Keratinocyte (primary cell): ENCODE measurements at regions not wholly inside any gene's neighbourhood (a gene's known extent, or its start where the extent isn't known, plus 50 kb on each side); places are given as distances from the start of the nearest gene placed in this dataset.

Experiments
- DNase-seq: peaks from one replicate; pipeline ENCODE4 v3.0.0-alpha.2; 2011; ENCODE audit warnings: low read depth, missing footprints, low spot score
- FAIRE-seq: peaks from 2 replicates; lab custom pipeline; 2011; peaks lifted over from hg19 to GRCh38; lab: Jason Lieb, UNC
- H2AFZ ChIP-seq: 2 replicates; pipeline ENCODE4 v1.6.0; 2012; ENCODE audit warnings: low read length, control low read depth, inconsistent platforms; ENCODE audit not compliant: control insufficient read depth
- H3K27ac ChIP-seq: 2 replicates; pipeline ENCODE4 v1.5.1; 2011; ENCODE audit warnings: low read length; ENCODE audit not compliant: control insufficient read depth, insufficient read depth
- H3K27me3 ChIP-seq: 3 replicates; pipeline ENCODE4 v1.6.0; 2011; ENCODE audit warnings: low read length; ENCODE audit not compliant: control insufficient read depth, insufficient read depth; ENCODE audit errors: extremely low read depth
- H3K36me3 ChIP-seq, 2 experiments: 2 replicates in 1 of 2; 3 replicates in 1 of 2; pipeline ENCODE4 v1.5.1; 2011; ENCODE audit warnings: low read length in 2 of 2, mild to moderate bottlenecking in 1 of 2; ENCODE audit not compliant: control insufficient read depth in 2 of 2, insufficient read depth in 2 of 2; ENCODE audit errors: extremely low read depth in 1 of 2
- H3K4me1 ChIP-seq: 3 replicates; pipeline ENCODE4 v1.5.1; 2011; ENCODE audit warnings: low read length; ENCODE audit not compliant: control insufficient read depth, insufficient read depth; ENCODE audit errors: extremely low read depth
- H3K4me2 ChIP-seq: 3 replicates; pipeline ENCODE4 v1.6.0; 2011; ENCODE audit warnings: low read depth, low read length; ENCODE audit not compliant: control insufficient read depth, insufficient read depth; ENCODE audit errors: extremely low read depth
- H3K4me3 ChIP-seq, 3 experiments: fragments of 200-600 bp in 1 of 3; sonication (generic) in 1 of 3; 2 replicates in 2 of 3; 3 replicates in 1 of 3; pipeline ENCODE4 v1.5.1; 2011 to 2016; ENCODE audit warnings: low read length in 3 of 3, mild to moderate bottlenecking in 3 of 3, control low read depth in 2 of 3, inconsistent platforms in 1 of 3, low read depth in 1 of 3, mixed read lengths in 1 of 3, mixed run types in 1 of 3, moderate library complexity in 1 of 3; ENCODE audit not compliant: control insufficient read depth in 2 of 3, insufficient read depth in 2 of 3; ENCODE audit errors: extremely low read depth in 1 of 3
- H3K79me2 ChIP-seq: 2 replicates; pipeline ENCODE4 v1.6.0; 2012; ENCODE audit warnings: low read length; ENCODE audit not compliant: control insufficient read depth, insufficient read depth
- H3K9ac ChIP-seq: 3 replicates; pipeline ENCODE4 v1.6.0; 2011; ENCODE audit warnings: low read length; ENCODE audit not compliant: control insufficient read depth, insufficient read depth; ENCODE audit errors: extremely low read depth
- H3K9me1 ChIP-seq: 3 replicates; pipeline ENCODE4 v1.6.0; 2011; ENCODE audit warnings: low read length; ENCODE audit not compliant: control insufficient read depth, insufficient read depth; ENCODE audit errors: extremely low read depth
- H3K9me3 ChIP-seq: 2 replicates; pipeline ENCODE4 v1.5.1; 2012; ENCODE audit warnings: low read depth, low read length; ENCODE audit not compliant: control insufficient read depth
- H4K20me1 ChIP-seq: 3 replicates; pipeline ENCODE4 v1.6.0; 2011; ENCODE audit warnings: low read length; ENCODE audit not compliant: control insufficient read depth, insufficient read depth; ENCODE audit errors: extremely low read depth
- CTCF ChIP-seq, 3 experiments: IDR thresholded peaks in 1 of 3; conservative IDR thresholded peaks in 1 of 3; optimal IDR thresholded peaks in 1 of 3; 2 replicates in 2 of 3; 3 replicates in 1 of 3; pipeline versions ENCODE3 to v1.5.1; 2011; ENCODE audit warnings: low read length in 3 of 3, mild to moderate bottlenecking in 3 of 3, moderate library complexity in 2 of 3, control low read depth in 1 of 3, inconsistent platforms in 1 of 3; ENCODE audit not compliant: insufficient read depth in 2 of 3; ENCODE audit errors: extremely low read depth in 1 of 3
- EZH2 ChIP-seq: IDR thresholded peaks from one replicate; pipeline ENCODE4 v1.6.1; 2012; ENCODE audit warnings: inconsistent platforms, mild to moderate bottlenecking, low read length, moderate library complexity
- dilution Hi-C: fragments of 300-500 bp; cut with MboI; formaldehyde crosslinking; loops from one replicate; pipeline ENCODE4 v1.7.0; 2020; ENCODE audit warnings: low sequenced_read_pairs; ENCODE audit not compliant: extremely low pct_ligation_motif_present

DNA sequence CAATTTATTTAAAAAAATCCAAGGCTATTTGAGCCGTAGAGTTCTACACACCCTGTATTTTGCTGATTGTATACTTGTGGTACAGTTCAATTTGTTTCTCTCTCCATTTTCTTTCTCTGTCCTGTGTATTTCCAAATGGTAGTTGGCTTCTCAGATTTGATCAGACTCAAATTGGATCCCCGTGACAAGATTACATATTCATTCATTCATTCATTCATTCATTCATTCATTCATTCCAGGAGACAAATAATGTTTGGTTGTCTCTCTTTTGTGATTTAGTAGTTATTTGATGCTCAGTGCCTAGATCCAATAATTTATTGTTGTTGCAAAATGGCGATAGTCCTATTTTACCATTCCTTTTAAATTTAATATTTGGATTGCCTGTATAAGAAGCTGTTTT, 292.8 kb upstream of the RIOK2 start:
- Histone ChIP-seq H3K4me2 (no peak overlapping the region), H3K4me1 (peaks cover 3% of the 10 kb centered on the region), H3K36me3 (no peaks in the 10 kb centered on the region), H4K20me1 (no peaks in the 10 kb centered on the region), H3K27ac (no peak overlapping the region), H3K79me2 (no peaks in the 10 kb centered on the region), H3K9me1 (no peaks in the 10 kb centered on the region), H3K9ac (no peak overlapping the region), H3K9me3 (no peaks in the 10 kb centered on the region), H3K4me3 (no peak overlapping the region), H2AFZ (no peak overlapping the region), H3K27me3 (no peaks in the 10 kb centered on the region)
- FAIRE-seq = no peak
- TF ChIP-seq EZH2 (no peak), CTCF (optimal IDR thresholded peaks at IDR 0.05 in 1 of 3, IDR thresholded peaks at IDR 0.05 in 1 of 3, conservative IDR thresholded peaks at IDR 0.05 in 1 of 3; ENCODE audit: extremely low read depth in 1 of 3, insufficient read depth in 2 of 3, low read length in 3 of 3) (no peak)
- no peak for DNase-seq
- dilution Hi-C loops = no loop called here

- FAIRE-seq = no peak
- no peaks in the 10 kb centered on the region for H3K27me3 ChIP-seq
- dilution Hi-C loops = no loop called here
- H3K27ac ChIP-seq = no peak overlapping the region
- H4K20me1 ChIP-seq = no peaks in the 10 kb centered on the region
- H3K4me3 ChIP-seq = no peak overlapping the region
- H3K4me1 ChIP-seq = peaks cover 3% of the 10 kb centered on the region
- no peaks in the 10 kb centered on the region for H3K9me1 ChIP-seq
- no peak for DNase-seq
- no peak for TF ChIP-seq EZH2
- no peak for TF ChIP-seq CTCF (optimal IDR thresholded peaks at IDR 0.05 in 1 of 3, IDR thresholded peaks at IDR 0.05 in 1 of 3, conservative IDR thresholded peaks at IDR 0.05 in 1 of 3; ENCODE audit: extremely low read depth in 1 of 3, insufficient read depth in 2 of 3, low read length in 3 of 3)
- H3K9ac ChIP-seq = no peak overlapping the region
- no peaks in the 10 kb centered on the region for H3K9me3 ChIP-seq
- H3K36me3 ChIP-seq = no peaks in the 10 kb centered on the region
- H2AFZ ChIP-seq = peak overlapping the region; percentile 34
- no peaks in the 10 kb centered on the region for H3K79me2 ChIP-seq
- H3K4me2 ChIP-seq = no peak overlapping the region
Measured at GRCh38 chr5:97476852-97477534, 293.9 kb upstream of the RIOK2 start.
